AG09309 (cell line): ENCODE measurements at regions not wholly inside any gene's neighbourhood (a gene's known extent, or its start where the extent isn't known, plus 50 kb on each side); places are given as distances from the start of the nearest gene placed in this dataset.

ENCODE experiments used
- DNase-seq: peaks from one replicate; pipeline ENCODE4 v3.0.0-alpha.2; 2010; ENCODE audit warnings: low read depth
- H3K4me3 ChIP-seq: 2 replicates; pipeline ENCODE4 v1.5.1; 2011; ENCODE audit warnings: mild to moderate bottlenecking, low read depth, low read length, moderate library complexity; ENCODE audit not compliant: control insufficient read depth
- CTCF ChIP-seq: IDR thresholded peaks from 2 replicates; pipeline ENCODE4 v1.5.1; 2011; ENCODE audit warnings: mild to moderate bottlenecking, low read depth, low read length, inconsistent platforms; ENCODE audit not compliant: insufficient read depth, control insufficient read depth; ENCODE audit errors: missing control alignments

- TF ChIP-seq CTCF, result no peak
- H3K4me3 ChIP-seq, result no peak overlapping the region
- DNase-seq, result no peak
These were observed 63.4 kb downstream of the CRPPA start for GRCh38 chr7:16357921-16358320.

GRCh38 chr7:16357474-16357873 lies 63.9 kb downstream of the CRPPA start:
- TF ChIP-seq CTCF, result no peak
- DNase-seq, result no peak
- H3K4me3 ChIP-seq, result no peak overlapping the region

- TF ChIP-seq CTCF, result no peak
- H3K4me3 ChIP-seq, result no peak overlapping the region
- DNase-seq, result no peak
These were observed 64.9 kb downstream of the CRPPA start for GRCh38 chr7:16356301-16356958.

- DNase-seq, result no peak
- TF ChIP-seq CTCF, result no peak
- H3K4me3 ChIP-seq, result no peak overlapping the region
These were observed 66.8 kb downstream of the CRPPA start for GRCh38 chr7:16354573-16354972.

GRCh38 chr7:16353226-16353625 lies 68.1 kb downstream of the CRPPA start:
- DNase-seq, result no peak
- no peak overlapping the region for H3K4me3 ChIP-seq
- TF ChIP-seq CTCF, result no peak

GRCh38 chr7:16350634-16351033 lies 70.7 kb downstream of the CRPPA start:
- TF ChIP-seq CTCF, result no peak
- H3K4me3 ChIP-seq, result no peak overlapping the region
- DNase-seq, result no peak
